ENCODE measurements at regions not wholly inside any gene's neighbourhood (a gene's known extent, or its start where the extent isn't known, plus 50 kb on each side); places are given as distances from the start of the nearest gene placed in this dataset.

DNA sequence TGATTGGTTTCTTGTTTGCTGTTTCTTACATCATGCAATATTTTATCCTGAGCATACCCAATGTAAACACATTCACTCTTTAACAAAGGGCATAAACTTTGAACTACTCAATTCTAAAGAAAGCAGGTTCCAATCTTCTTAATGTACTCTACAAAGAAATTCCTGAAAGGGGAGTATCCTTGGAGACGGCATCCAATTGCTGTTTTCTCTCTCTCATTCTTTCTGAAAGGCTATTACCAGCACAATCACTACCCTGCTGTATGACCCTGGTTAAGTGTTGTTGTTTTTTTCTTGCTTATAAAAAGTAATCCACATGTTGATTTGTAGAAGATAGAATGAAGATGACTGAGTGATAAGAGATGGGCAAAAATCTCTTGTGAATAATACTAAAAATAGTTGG is 176.0 kb downstream of the ZNF365 start (continued):
- TF ChIP-seq, protein P1, sequence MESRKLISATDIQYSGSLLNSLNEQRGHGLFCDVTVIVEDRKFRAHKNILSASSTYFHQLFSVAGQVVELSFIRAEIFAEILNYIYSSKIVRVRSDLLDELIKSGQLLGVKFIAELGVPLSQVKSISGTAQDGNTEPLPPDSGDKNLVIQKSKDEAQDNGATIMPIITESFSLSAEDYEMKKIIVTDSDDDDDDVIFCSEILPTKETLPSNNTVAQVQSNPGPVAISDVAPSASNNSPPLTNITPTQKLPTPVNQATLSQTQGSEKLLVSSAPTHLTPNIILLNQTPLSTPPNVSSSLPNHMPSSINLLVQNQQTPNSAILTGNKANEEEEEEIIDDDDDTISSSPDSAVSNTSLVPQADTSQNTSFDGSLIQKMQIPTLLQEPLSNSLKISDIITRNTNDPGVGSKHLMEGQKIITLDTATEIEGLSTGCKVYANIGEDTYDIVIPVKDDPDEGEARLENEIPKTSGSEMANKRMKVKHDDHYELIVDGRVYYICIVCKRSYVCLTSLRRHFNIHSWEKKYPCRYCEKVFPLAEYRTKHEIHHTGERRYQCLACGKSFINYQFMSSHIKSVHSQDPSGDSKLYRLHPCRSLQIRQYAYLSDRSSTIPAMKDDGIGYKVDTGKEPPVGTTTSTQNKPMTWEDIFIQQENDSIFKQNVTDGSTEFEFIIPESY (IDR thresholded peaks at IDR 0.05; ENCODE audit: borderline replicate concordance, low read depth): no peak
- TF ChIP-seq RFX5 (IDR thresholded peaks at IDR 0.05; ENCODE audit: low read length) (no peak), NFIC (IDR thresholded peaks at IDR 0.05; ENCODE audit: borderline replicate concordance) (no peak), GABPA (IDR thresholded peaks at IDR 0.05; ENCODE audit: low read depth) (no peak)

DNA sequence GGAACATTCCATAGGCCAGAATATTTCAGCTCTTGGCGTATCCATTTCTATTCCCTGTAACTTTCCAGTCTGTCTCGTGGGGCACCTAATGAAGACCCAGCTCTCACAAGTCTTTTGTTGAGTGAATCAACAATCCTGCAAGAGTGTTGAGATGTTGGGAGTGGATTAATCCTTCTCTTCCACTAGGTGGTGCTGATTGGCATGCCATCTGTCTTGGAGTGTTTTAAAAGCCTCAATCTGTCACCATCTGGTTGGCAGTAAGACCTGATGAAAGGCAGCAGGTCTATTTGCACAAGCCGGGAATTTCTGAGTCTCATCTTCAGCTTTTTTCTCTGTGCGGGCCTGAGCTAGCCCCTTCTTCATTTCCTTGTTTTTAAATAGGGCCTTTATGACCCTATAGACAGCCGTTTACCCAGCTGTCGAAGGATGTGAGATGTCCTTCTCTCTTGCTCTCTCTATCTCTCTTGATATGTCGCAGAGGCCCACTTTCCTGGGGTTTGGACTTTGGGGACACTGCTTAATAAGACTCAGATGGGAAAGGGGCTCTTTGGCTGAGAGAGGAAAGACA is 180.5 kb downstream of the ZNF365 start:
- H3F3A ChIP-seq (replicated peaks; ENCODE audit: insufficient read depth): no peaks in the 10 kb centered on the region
- ChIA-PET CTCF (interaction anchor here (0.6 to 1.2 kb wide), 8 partner anchors 11 to 579 kb away, joined by 3 to 4 read pairs (median 3); no protein-coding TSS in a partner anchor), POLR2A (no interaction called here)
- no peaks in the 10 kb centered on the region for H3K9me2 ChIP-seq
- no peak overlapping the region for H2AFZ ChIP-seq (ENCODE audit: low read depth)
- no peaks in the 10 kb centered on the region; a peak in 1 of 4 replicates for H3K4me1 ChIP-seq (ENCODE audit: control insufficient read depth in 1 of 2, insufficient read depth in 2 of 2, low read depth in 1 of 2, low read length in 1 of 2)
- H3K9ac ChIP-seq: no peak overlapping the region
- H3K79me2 ChIP-seq (ENCODE audit: insufficient read depth): no peaks in the 10 kb centered on the region
- TF ChIP-seq RAD21 (IDR thresholded peaks at IDR 0.05; ENCODE audit: low read length): peak; percentile 62
- no peak for TF ChIP-seq ELF1 (IDR thresholded peaks at IDR 0.05)
- TF ChIP-seq POLR2AphosphoS5 (IDR thresholded peaks at IDR 0.05; ENCODE audit: low read depth, low read length): no peak
- TF ChIP-seq EP300 (IDR thresholded peaks at IDR 0.05; ENCODE audit: borderline replicate concordance in 1 of 2, low read depth in 1 of 2, low read length in 1 of 2): no peak
- TF ChIP-seq SIN3A (IDR thresholded peaks at IDR 0.05; ENCODE audit: borderline replicate concordance, low read depth, low read length): 0 out of 2 replicates have a peak, but pooled peaks have one; percentile 27
- no peak for TF ChIP-seq GATA2 (CRISPR knock-in tag; IDR thresholded peaks at IDR 0.05)
- peak; percentile 80 for TF ChIP-seq TCF12 (IDR thresholded peaks at IDR 0.05)
- TF ChIP-seq TEAD4 (IDR thresholded peaks at IDR 0.05; ENCODE audit: borderline replicate concordance, insufficient read depth): no peak
- TF ChIP-seq, protein P2, sequence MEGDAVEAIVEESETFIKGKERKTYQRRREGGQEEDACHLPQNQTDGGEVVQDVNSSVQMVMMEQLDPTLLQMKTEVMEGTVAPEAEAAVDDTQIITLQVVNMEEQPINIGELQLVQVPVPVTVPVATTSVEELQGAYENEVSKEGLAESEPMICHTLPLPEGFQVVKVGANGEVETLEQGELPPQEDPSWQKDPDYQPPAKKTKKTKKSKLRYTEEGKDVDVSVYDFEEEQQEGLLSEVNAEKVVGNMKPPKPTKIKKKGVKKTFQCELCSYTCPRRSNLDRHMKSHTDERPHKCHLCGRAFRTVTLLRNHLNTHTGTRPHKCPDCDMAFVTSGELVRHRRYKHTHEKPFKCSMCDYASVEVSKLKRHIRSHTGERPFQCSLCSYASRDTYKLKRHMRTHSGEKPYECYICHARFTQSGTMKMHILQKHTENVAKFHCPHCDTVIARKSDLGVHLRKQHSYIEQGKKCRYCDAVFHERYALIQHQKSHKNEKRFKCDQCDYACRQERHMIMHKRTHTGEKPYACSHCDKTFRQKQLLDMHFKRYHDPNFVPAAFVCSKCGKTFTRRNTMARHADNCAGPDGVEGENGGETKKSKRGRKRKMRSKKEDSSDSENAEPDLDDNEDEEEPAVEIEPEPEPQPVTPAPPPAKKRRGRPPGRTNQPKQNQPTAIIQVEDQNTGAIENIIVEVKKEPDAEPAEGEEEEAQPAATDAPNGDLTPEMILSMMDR (IDR thresholded peaks at IDR 0.05): peak; percentile 69
- TF ChIP-seq, protein P3, sequence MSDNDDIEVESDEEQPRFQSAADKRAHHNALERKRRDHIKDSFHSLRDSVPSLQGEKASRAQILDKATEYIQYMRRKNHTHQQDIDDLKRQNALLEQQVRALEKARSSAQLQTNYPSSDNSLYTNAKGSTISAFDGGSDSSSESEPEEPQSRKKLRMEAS (IDR thresholded peaks at IDR 0.05; ENCODE audit: low read depth): no peak
- no peak for TF ChIP-seq JUND (IDR thresholded peaks at IDR 0.05)
- TF ChIP-seq, protein P1 (IDR thresholded peaks at IDR 0.05; ENCODE audit: borderline replicate concordance, low read depth): no peak
- no peak for TF ChIP-seq MXI1 (IDR thresholded peaks at IDR 0.05; ENCODE audit: low read depth, low read length)
- TF ChIP-seq, protein P4, sequence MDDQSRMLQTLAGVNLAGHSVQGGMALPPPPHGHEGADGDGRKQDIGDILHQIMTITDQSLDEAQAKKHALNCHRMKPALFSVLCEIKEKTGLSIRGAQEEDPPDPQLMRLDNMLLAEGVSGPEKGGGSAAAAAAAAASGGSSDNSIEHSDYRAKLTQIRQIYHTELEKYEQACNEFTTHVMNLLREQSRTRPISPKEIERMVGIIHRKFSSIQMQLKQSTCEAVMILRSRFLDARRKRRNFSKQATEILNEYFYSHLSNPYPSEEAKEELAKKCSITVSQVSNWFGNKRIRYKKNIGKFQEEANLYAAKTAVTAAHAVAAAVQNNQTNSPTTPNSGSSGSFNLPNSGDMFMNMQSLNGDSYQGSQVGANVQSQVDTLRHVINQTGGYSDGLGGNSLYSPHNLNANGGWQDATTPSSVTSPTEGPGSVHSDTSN (IDR thresholded peaks at IDR 0.05): peak; percentile 79
- no peak for TF ChIP-seq MEF2A (IDR thresholded peaks at IDR 0.05; ENCODE audit: borderline replicate concordance, low read depth)
- peak; percentile 62 for TF ChIP-seq SMC3 (IDR thresholded peaks at IDR 0.05; ENCODE audit: low read depth, low read length)
- no peaks in the 10 kb centered on the region for H4K20me1 ChIP-seq (ENCODE audit: insufficient read depth)
- H3K27ac ChIP-seq (ENCODE audit: low read depth in 2 of 2, low read length in 1 of 2): peak overlapping the region in 1 of 2 experiments; percentile 43; a peak in 1 of 4 replicates
- no peaks in the 10 kb centered on the region for H3K27me3 ChIP-seq (ENCODE audit: insufficient read depth)
- DNase-seq: peak; percentile 33
- no peak overlapping the region for H3K4me2 ChIP-seq
- no peaks in the 10 kb centered on the region for H3K36me3 ChIP-seq (replicated peaks in 1 of 2; ENCODE audit: control insufficient read depth in 1 of 2, insufficient read depth in 2 of 2, low read length in 1 of 2)
- H3K4me3 ChIP-seq (ENCODE audit: low read depth in 2 of 2, low read length in 1 of 2): no peak overlapping the region
- H3K9me3 ChIP-seq: no peaks in the 10 kb centered on the region
- WGBS (ENCODE audit: low lambda C conversion rate): 46% methylated on average over 7 of the region's 7 CpGs

Measured in SK-N-SH (cell line).